GM23338 (cell line): ENCODE measurements at regions not wholly inside any gene's neighbourhood (a gene's known extent, or its start where the extent isn't known, plus 50 kb on each side); places are given as distances from the start of the nearest gene placed in this dataset.

ENCODE experiments used
- ATAC-seq: fragments of 200-7000 bp; cut with Tn5 transposase; 3 replicates; pipeline ENCODE4 v1.9.1; 2020
- DNase-seq: peaks from one replicate; pipeline ENCODE4 v3.0.0-alpha.2; 2015; ENCODE audit warnings: low spot score
- H2AFZ ChIP-seq: fragments of 200-600 bp; sonication (generic); 2 replicates; pipeline ENCODE4 v1.8.0; 2016; ENCODE audit warnings: antibody characterized with exemption, mild to moderate bottlenecking, moderate library complexity
- H3F3A ChIP-seq: fragments of 200-600 bp; sonication (generic); replicated peaks from 2 replicates; pipeline ENCODE4 v1.8.0; 2017; ENCODE audit warnings: antibody characterized with exemption, mixed run types, low read depth
- H3K27ac ChIP-seq: fragments of 200-600 bp; sonication (generic); 2 replicates; pipeline ENCODE4 v1.6.1; 2016; ENCODE audit warnings: low read depth
- H3K27me3 ChIP-seq: fragments of 200-600 bp; sonication (generic); 2 replicates; pipeline ENCODE4 v1.8.0; 2016; ENCODE audit warnings: mild to moderate bottlenecking, mixed run types, moderate library complexity; ENCODE audit not compliant: insufficient read depth
- H3K36me3 ChIP-seq: fragments of 200-600 bp; sonication (generic); 2 replicates; pipeline ENCODE4 v1.8.0; 2016; ENCODE audit warnings: mild to moderate bottlenecking; ENCODE audit not compliant: insufficient read depth
- H3K4me1 ChIP-seq: fragments of 200-600 bp; sonication (generic); 2 replicates; pipeline ENCODE4 v1.8.0; 2016; ENCODE audit warnings: mild to moderate bottlenecking, moderate library complexity; ENCODE audit not compliant: insufficient read depth
- H3K4me2 ChIP-seq: fragments of 200-600 bp; sonication (generic); 2 replicates; pipeline ENCODE4 v1.7.1; 2017; ENCODE audit warnings: mixed run types
- H3K4me3 ChIP-seq: fragments of 200-600 bp; sonication (generic); 2 replicates; pipeline ENCODE4 v1.6.1; 2016; ENCODE audit warnings: mixed run types
- H3K79me2 ChIP-seq: fragments of 200-600 bp; sonication (generic); replicated peaks from 2 replicates; pipeline ENCODE4 v1.8.0; 2017; ENCODE audit warnings: mild to moderate bottlenecking; ENCODE audit not compliant: insufficient read depth
- H3K9me2 ChIP-seq: fragments of 200-600 bp; sonication (generic); 2 replicates; pipeline ENCODE4 v1.8.0; 2017; ENCODE audit not compliant: insufficient read depth
- H4K20me1 ChIP-seq: fragments of 200-600 bp; sonication (generic); replicated peaks from 2 replicates; pipeline ENCODE4 v1.8.0; 2017; ENCODE audit warnings: mild to moderate bottlenecking; ENCODE audit not compliant: insufficient read depth
- H3K27ac Mint-ChIP-seq: 2 replicates; pipeline ENCODE4 v1.8.0; 2020; ENCODE audit warnings: inconsistent platforms, mild to moderate bottlenecking, moderate library complexity, mixed read lengths
- H3K27me3 Mint-ChIP-seq: 3 replicates; pipeline ENCODE4 v1.8.0; 2022; ENCODE audit warnings: low read depth, mild to moderate bottlenecking, moderate library complexity, mixed read lengths, inconsistent platforms; ENCODE audit not compliant: insufficient read depth, poor library complexity
- H3K36me3 Mint-ChIP-seq: 3 replicates; pipeline ENCODE4 v1.8.0; 2021; ENCODE audit warnings: low read depth, mild to moderate bottlenecking, inconsistent platforms, moderate library complexity, mixed read lengths
- H3K4me1 Mint-ChIP-seq: 3 replicates; pipeline ENCODE4 v1.8.0; 2020; ENCODE audit warnings: mild to moderate bottlenecking, inconsistent platforms, mixed read lengths
- H3K4me3 Mint-ChIP-seq: 3 replicates; pipeline ENCODE4 v1.8.0; 2021; ENCODE audit warnings: moderate library complexity, mild to moderate bottlenecking, inconsistent platforms, mixed read lengths
- H3K9me3 Mint-ChIP-seq: 3 replicates; pipeline ENCODE4 v1.8.0; 2020; ENCODE audit warnings: moderate library complexity, mild to moderate bottlenecking, inconsistent platforms, mixed read lengths
- CREB1 ChIP-seq: fragments of 250-450 bp; sonication (Bioruptor Pico); IDR thresholded peaks from 2 replicates; pipeline ENCODE4 v1.5.0; 2020; ENCODE audit warnings: low read depth, mild to moderate bottlenecking, moderate library complexity
- CTCF ChIP-seq, 2 experiments: fragments of 200-600 bp in 1 of 2; sonication (generic) in 1 of 2; conservative IDR thresholded peaks; 2 replicates each; pipeline versions ENCODE4 v1.5.1 to v1.6.1; 2016 to 2017; ENCODE audit warnings: antibody characterized with exemption in 2 of 2, low read depth in 2 of 2, mild to moderate bottlenecking in 2 of 2, moderate library complexity in 1 of 2
- ETS1 ChIP-seq: IDR thresholded peaks from 2 replicates; pipeline ENCODE4 v1.6.1; 2016; ENCODE audit warnings: antibody characterized with exemption
- EZH2 ChIP-seq: fragments of 200-600 bp; sonication (generic); IDR thresholded peaks from one replicate; pipeline ENCODE4 v1.8.0; 2017; ENCODE audit warnings: antibody characterized with exemption, mild to moderate bottlenecking, low read depth; ENCODE audit not compliant: unreplicated experiment
- EZH2phosphoT487 ChIP-seq: fragments of 200-600 bp; sonication (generic); IDR thresholded peaks from one replicate; pipeline ENCODE4 v1.8.1; 2018; ENCODE audit warnings: antibody characterized with exemption; ENCODE audit not compliant: unreplicated experiment
- JUNB ChIP-seq: IDR thresholded peaks from one replicate; pipeline ENCODE4 v1.6.1; 2016; ENCODE audit warnings: antibody characterized with exemption; ENCODE audit not compliant: unreplicated experiment
- NANOG ChIP-seq: IDR thresholded peaks from 2 replicates; pipeline ENCODE4 v1.6.1; 2016; ENCODE audit warnings: antibody characterized with exemption, borderline replicate concordance
- POLR2AphosphoS5 ChIP-seq: IDR thresholded peaks from 2 replicates; pipeline ENCODE4 v1.6.1; 2016; ENCODE audit warnings: antibody characterized with exemption, low read depth
- REST ChIP-seq: IDR thresholded peaks from one replicate; pipeline ENCODE4 v1.6.1; 2018; ENCODE audit warnings: antibody characterized with exemption; ENCODE audit not compliant: unreplicated experiment
- STAT1 ChIP-seq: IDR thresholded peaks from one replicate; pipeline ENCODE4 v1.6.1; 2016; ENCODE audit warnings: antibody characterized with exemption; ENCODE audit not compliant: unreplicated experiment
- ZNF114 ChIP-seq: fragments of 250-450 bp; sonication (Bioruptor Pico); IDR thresholded peaks from 2 replicates; pipeline ENCODE4 v1.5.0; 2020; ENCODE audit warnings: mild to moderate bottlenecking, moderate library complexity
- ZNF331 ChIP-seq: fragments of 250-450 bp; sonication (Bioruptor Pico); IDR thresholded peaks from 2 replicates; pipeline ENCODE4 v1.5.0; 2020; ENCODE audit warnings: low read depth, mild to moderate bottlenecking, moderate library complexity
- ZNF462 ChIP-seq: fragments of 250-450 bp; sonication (Bioruptor Pico); IDR thresholded peaks from 2 replicates; pipeline ENCODE4 v1.5.0; 2020; ENCODE audit warnings: mild to moderate bottlenecking, moderate library complexity

GRCh38 chr6:68326762-68327161, 308.3 kb upstream of the ADGRB3 start:
- Mint-ChIP-seq H3K4me1 (no peaks in the 10 kb centered on the region), H3K36me3 (no peaks in the 10 kb centered on the region), H3K27ac (no peak overlapping the region), H3K4me3 (no peak overlapping the region), H3K9me3 (no peaks in the 10 kb centered on the region), H3K27me3 (peaks cover 2% of the 10 kb centered on the region)
- ATAC-seq (no peak; the same call in 2 of the 3 replicates), DNase-seq (peak; percentile 3)
- no peaks in the 10 kb centered on the region for H3K4me1 ChIP-seq
- H3F3A ChIP-seq = no peaks in the 10 kb centered on the region
- no peak overlapping the region for H3K4me3 ChIP-seq
- TF ChIP-seq POLR2AphosphoS5 (no peak), REST (no peak), EZH2phosphoT487 (no peak), STAT1 (no peak), JUNB (no peak), ZNF114 (CRISPR knock-in tag) (no peak), CTCF (conservative IDR thresholded peaks at IDR 0.05; ENCODE audit: low read depth in 2 of 2) (no peak), NANOG (no peak), EZH2 (no peak), ZNF331 (no peak), CREB1 (CRISPR knock-in tag) (no peak), ETS1 (no peak), ZNF462 (CRISPR knock-in tag) (no peak)
- H2AFZ ChIP-seq = peak overlapping the region; percentile 81
- no peaks in the 10 kb centered on the region for H3K36me3 ChIP-seq
- H4K20me1 ChIP-seq = no peaks in the 10 kb centered on the region
- H3K27ac ChIP-seq = no peak overlapping the region
- no peaks in the 10 kb centered on the region for H3K27me3 ChIP-seq
- H3K79me2 ChIP-seq = no peaks in the 10 kb centered on the region
- no peak overlapping the region for H3K4me2 ChIP-seq
- H3K9me2 ChIP-seq = no peaks in the 10 kb centered on the region
